ENCODE measurements at regions not wholly inside any gene's neighbourhood (a gene's known extent, or its start where the extent isn't known, plus 50 kb on each side); places are given as distances from the start of the nearest gene placed in this dataset.

- no peak for TF ChIP-seq CTCF (IDR thresholded peaks at IDR 0.05 in 8 of 11, conservative IDR thresholded peaks at IDR 0.05 in 3 of 11)
- no peak for TF ChIP-seq POLR2A (IDR thresholded peaks at IDR 0.05)
These were observed 368.4 kb upstream of the MAN1A1 start for GRCh38 chr6:119717942-119718341.

Data from spleen (tissue), 7 donors.